HG02973 (cell line): ENCODE measurements at regions not wholly inside any gene's neighbourhood (a gene's known extent, or its start where the extent isn't known, plus 50 kb on each side); places are given as distances from the start of the nearest gene placed in this dataset.
"Not testable (repeated sequence)": the region's sequence is repeated elsewhere in the genome, so short reads cannot be mapped to it uniquely, and the experiment has no call there.

Experiments used
- ATAC-seq: cut with Tn5 transposase; IDR thresholded peaks from one replicate; pipeline ENCODE4 v1.9.1; 2021; ENCODE audit warnings: moderate library complexity; ENCODE audit not compliant: unreplicated experiment

- no peak for ATAC-seq
Observed at GRCh38 chr11:29263971-29264682, 752.7 kb downstream of the KCNA4 start.

GRCh38 chr11:29261831-29262230, 755.0 kb downstream of the KCNA4 start:
- ATAC-seq, result no peak

- no peak for ATAC-seq
Observed at GRCh38 chr11:29260939-29261705, 755.7 kb downstream of the KCNA4 start.

DNA sequence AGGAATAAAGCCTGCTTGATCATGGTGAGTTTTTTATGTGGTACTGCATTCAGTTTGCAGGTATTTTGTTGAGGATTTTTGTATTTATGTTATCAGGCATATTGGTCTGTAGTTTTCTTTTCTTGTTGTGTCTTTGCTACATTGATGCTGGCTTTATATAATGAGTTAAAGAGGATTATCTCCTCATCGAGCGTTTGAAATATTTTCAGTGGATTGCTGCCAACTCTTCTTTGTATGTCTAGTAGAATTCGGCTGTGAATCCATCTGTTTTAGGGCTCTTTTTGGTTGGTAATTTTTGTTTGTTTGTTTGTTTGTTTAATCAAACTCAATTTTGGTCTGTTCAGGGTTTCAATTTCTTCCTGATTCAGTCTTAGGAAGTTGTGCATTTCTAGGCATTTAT, 758.4 kb downstream of the KCNA4 start:
- no peak for ATAC-seq

DNA sequence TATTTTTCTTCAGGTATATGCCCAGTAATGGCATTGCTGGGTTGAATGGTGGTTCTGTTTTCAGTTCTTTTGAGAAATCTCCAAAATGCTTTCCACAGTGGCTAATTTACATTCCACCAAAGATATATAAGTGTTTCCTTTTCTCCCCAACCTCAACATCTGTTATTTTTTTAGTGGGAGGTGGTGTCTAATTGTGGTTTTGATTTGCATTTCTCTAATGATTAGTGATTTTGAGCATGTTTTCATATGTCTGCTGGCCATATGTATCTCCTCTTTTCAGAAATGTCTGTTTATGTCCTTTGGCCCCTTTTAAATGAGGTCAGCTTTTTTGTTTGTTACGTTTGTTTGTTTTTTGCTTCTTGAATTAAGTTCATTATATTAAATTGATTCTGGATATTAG, 760.2 kb downstream of the KCNA4 start:
- no peak for ATAC-seq

- no peak for ATAC-seq
Observed at GRCh38 chr11:29255401-29255800, 761.4 kb downstream of the KCNA4 start.

- no peak for ATAC-seq
Observed at GRCh38 chr11:29251738-29252137, 765.1 kb downstream of the KCNA4 start.

DNA sequence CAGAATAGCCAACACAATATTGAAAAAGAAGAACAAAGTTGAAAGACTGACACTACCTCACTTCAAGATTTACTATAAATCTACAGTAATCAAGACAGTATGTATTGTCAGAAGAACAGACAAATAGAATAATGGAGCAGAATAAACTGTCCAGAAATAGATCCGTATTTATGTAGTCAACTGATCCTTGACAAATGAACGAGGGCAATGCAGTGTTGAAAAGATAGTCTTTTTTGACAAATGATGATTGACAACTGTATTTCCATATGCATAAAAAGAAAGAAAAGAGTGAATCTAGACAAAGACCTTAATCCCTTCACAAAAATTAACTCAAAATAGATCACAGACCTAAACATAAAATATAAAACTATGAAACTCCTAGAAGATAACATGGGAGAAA, 767.1 kb downstream of the KCNA4 start:
- no peak for ATAC-seq

- no peak for ATAC-seq
Observed at GRCh38 chr11:29244355-29244754, 772.5 kb downstream of the KCNA4 start.

GRCh38 chr11:29243616-29244015, 773.2 kb downstream of the KCNA4 start:
- no peak for ATAC-seq

DNA sequence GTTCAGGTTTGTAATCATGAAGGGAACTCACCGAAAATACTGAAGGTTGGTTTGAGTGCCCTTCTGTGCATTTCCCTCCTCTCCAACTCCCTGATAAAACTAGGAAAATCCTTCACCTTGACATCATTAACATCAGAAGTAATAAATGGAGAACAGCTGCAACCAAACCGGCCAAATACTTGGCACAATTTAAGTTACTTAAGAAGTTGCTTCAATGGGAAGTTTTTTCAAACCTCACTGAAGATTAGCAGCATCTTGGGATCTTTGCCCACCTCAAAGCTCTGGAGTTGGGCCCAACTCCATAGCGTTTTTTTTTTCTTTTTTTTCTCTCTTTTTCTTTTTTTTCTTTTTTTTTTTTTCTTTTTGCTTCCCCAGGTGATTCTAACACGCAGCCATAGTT, 784.8 kb downstream of the KCNA4 start:
- no peak for ATAC-seq

DNA sequence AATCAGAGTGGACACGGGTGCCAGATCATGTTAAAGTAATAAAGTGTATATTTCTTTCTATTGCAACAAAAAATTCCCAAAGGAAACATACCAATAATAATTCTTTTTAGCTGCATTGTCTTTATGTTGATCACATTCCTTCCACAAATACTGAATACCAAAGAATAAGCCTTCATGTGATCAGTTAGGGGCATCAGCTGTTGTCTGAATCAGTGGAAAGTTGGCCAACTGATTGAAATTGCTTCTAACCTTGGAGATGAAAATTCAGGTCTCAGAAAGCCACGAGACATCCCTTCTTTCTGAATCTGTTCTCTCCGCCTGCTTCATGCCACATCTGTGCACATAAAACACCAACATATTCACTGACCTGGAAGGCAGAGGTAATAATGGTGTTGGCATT, 785.2 kb downstream of the KCNA4 start:
- ATAC-seq, result no peak

DNA sequence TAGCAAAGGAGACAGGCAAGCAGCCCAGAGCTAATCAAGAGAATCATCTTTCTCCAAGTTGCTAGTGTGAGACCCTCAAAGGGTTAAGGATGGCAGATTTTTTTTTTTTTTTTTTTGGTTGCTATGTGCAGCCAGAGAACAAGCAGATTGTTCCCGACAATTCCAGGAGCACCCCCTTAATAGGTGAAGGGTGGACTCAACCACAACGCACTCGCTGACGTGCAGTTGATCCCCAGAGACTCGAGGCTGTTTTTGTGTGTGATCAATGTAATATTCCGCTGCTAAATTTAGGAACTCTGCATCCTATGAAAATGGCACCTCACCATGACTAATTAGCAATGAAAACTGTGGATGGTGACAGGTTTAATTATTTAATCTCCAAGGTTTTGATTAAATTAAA, 789.0 kb downstream of the KCNA4 start:
- no peak for ATAC-seq

- no peak for ATAC-seq
Observed at GRCh38 chr11:29224739-29225384, 792.0 kb downstream of the KCNA4 start.

- ATAC-seq, result not testable (repeated sequence)
Observed at GRCh38 chr11:29219531-29219930, 797.3 kb downstream of the KCNA4 start.

GRCh38 chr11:29217901-29218300, 798.9 kb downstream of the KCNA4 start:
- no peak for ATAC-seq

DNA sequence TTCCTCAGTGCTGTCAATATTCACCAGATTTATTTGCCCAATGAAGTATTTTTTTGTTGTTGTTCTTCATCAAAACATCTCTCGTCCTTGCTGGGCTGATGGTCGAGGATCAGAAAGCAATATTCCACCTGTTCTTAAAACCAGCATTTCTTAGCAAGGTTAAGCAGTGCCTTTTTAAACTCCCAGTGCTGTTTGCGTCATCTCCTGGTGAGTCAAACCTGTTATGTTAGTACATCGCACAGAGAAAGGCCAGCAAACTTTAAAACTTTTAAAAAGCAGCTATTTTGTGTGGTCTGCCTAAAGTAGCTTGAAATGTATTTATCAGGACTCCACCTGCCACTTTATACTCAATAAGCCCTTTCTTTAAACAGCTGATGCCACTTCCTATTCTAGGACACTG, 802.0 kb downstream of the KCNA4 start:
- no peak for ATAC-seq

- no peak for ATAC-seq
Observed at GRCh38 chr11:29211202-29211601, 805.6 kb downstream of the KCNA4 start.

- no peak for ATAC-seq
Observed at GRCh38 chr11:29210426-29210825, 806.4 kb downstream of the KCNA4 start.

- no peak for ATAC-seq
Observed at GRCh38 chr11:29208117-29208516, 808.7 kb downstream of the KCNA4 start.

DNA sequence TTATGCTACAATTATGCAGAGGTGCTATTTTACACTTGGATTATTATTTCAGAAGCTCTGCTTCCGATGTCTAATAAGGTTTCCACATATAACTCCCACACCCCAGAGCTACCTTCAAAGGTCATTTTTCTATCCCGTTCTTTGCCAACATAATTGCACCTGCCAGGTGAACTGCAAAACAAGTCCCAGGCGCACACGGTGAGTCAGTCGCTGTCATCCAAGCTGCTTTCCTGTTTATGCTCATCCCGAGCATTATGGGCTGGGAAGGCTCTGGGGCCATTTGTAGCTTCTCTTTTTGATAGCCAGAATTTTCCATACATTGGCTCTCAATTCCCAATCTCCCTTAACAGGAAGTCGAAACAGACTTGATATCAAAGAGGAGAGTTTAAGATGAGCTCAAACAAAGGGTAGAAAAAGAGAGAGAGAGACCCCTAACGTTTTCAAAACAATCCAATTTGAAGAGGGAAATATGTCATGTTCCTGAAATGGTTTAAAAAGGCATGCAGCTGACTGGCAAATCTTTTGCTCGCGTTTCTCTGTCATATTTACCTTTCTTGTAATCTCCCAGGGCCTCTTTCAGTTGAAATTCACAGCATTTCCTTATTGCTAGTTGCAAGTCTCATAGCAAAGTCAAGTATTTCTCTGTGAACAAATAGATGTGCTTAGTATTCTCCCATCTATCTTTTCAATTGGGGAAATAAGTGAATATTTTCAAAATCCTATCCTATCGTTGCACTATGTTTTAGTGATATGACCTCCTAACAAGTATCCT, 815.9 kb downstream of the KCNA4 start:
- ATAC-seq, result no peak
